Activated CD4-positive, alpha-beta memory T cell treated with anti-CD3 and anti-CD28 coated beads for 36 hours (primary cell): ENCODE measurements at regions not wholly inside any gene's neighbourhood (a gene's known extent, or its start where the extent isn't known, plus 50 kb on each side); places are given as distances from the start of the nearest gene placed in this dataset.

ENCODE experiments used
- CTCF ChIA-PET: fragments of 350-600 bp; sonication (Branson Sonifier 250); formaldehyde crosslinking; loops from one replicate; lab custom pipeline; 2021; ENCODE audit warnings: antibody characterized with exemption, inconsistent platforms; lab: Charles Lee
- POLR2A ChIA-PET: fragments of 350-600 bp; sonication (Branson Sonifier 250); formaldehyde crosslinking; loops from one replicate; lab custom pipeline; 2021; ENCODE audit warnings: antibody characterized with exemption; lab: Charles Lee
- DNase-seq: peaks from one replicate; pipeline ENCODE4 v3.0.0-alpha.2; 2020
- H3K27ac Mint-ChIP-seq: one replicate; pipeline ENCODE4 v1.8.0; 2021; ENCODE audit warnings: mixed read lengths
- H3K27me3 Mint-ChIP-seq: one replicate; pipeline ENCODE4 v1.8.0; 2021; ENCODE audit warnings: mixed read lengths
- H3K36me3 Mint-ChIP-seq: one replicate; pipeline ENCODE4 v1.8.0; 2021; ENCODE audit warnings: mixed read lengths
- H3K4me1 Mint-ChIP-seq: one replicate; pipeline ENCODE4 v1.8.0; 2021; ENCODE audit warnings: low read depth, mixed read lengths
- H3K4me3 Mint-ChIP-seq: one replicate; pipeline ENCODE4 v1.8.0; 2021; ENCODE audit warnings: mild to moderate bottlenecking, mixed read lengths
- H3K9me3 Mint-ChIP-seq: one replicate; pipeline ENCODE4 v1.8.0; 2021; ENCODE audit warnings: mixed read lengths
- intact Hi-C: fragments of 100-400 bp; cut with micrococcal nuclease; formaldehyde crosslinking; loops from one replicate; pipeline ENCODE4 v1.15.1; 2023

DNA sequence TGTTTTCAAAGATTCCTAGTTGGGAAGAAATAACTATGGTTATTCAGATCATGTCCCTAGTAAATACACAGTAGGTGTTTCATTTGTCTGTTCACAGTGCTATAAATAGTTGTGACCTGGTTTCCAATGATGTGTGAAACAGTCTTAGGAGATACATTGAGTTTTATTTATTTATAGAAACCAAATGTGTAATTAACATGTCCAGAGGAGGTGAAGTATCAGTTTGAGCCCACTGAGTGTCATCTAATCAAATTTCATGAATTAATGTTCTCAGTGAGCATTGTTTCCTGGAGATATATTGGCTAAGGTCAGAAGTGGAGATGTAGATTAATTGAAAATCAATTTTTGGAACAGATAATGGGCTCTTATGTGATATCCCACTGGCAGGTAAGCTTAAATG, 996.3 kb downstream of the FSTL5 start:
- H3K4me3 Mint-ChIP-seq, result no peak overlapping the region
- ChIA-PET CTCF (no interaction called here), POLR2A (no interaction called here)
- H3K4me1 Mint-ChIP-seq, result no peaks in the 10 kb centered on the region
- H3K27me3 Mint-ChIP-seq, result no peaks in the 10 kb centered on the region
- DNase-seq, result no peak
- no peaks in the 10 kb centered on the region for H3K36me3 Mint-ChIP-seq
- no peak overlapping the region for H3K27ac Mint-ChIP-seq
- intact Hi-C loops, result no loop called here
- H3K9me3 Mint-ChIP-seq, result peaks cover 15% of the 10 kb centered on the region

DNA sequence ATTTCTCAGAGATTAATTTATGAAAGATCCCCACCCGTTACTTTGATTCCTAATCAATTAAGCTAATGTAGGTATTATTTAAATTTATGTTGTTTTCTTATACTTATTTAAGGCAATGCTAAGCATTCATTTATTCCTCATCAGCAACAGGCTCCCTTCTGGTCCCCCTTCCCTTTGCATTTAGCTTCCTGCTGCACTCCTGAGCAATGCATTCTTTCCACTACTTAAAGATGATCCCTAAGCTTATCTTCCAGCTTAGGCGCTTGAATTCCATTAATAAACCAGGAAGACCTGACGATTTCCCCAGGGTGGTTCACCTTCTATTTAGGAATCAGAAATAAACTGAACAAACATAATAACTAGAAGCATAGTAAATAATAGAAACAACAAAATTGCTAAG, 1003.1 kb downstream of the FSTL5 start:
- H3K27ac Mint-ChIP-seq, result no peak overlapping the region
- ChIA-PET CTCF (no interaction called here), POLR2A (no interaction called here)
- H3K27me3 Mint-ChIP-seq, result no peaks in the 10 kb centered on the region
- H3K4me3 Mint-ChIP-seq, result no peak overlapping the region
- no peaks in the 10 kb centered on the region for H3K4me1 Mint-ChIP-seq
- no peak for DNase-seq
- H3K9me3 Mint-ChIP-seq, result peaks cover 4% of the 10 kb centered on the region
- intact Hi-C loops, result no loop called here
- H3K36me3 Mint-ChIP-seq, result no peaks in the 10 kb centered on the region

DNA sequence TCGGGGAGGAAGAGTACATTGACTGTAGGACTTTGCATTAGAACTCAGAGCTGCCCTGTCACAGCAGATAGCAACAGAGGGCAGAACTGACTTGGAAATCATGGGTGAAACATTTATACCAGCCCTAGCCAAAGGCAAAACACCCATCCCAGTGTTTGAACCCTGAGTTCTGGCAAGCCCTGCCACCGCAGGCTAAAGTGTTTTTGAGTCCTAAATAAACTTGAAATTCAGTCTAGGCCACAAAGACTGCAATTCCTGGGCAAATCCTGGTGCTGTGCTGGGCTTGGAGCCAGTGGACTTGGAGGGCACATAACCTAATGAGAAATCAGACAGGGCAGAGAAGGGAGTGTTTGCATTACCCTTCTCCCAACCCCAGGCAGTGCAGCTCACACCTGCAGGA, 1015.7 kb downstream of the FSTL5 start:
- CTCF ChIA-PET, result no interaction called here
- peaks cover 20% of the 10 kb centered on the region for H3K9me3 Mint-ChIP-seq
- POLR2A ChIA-PET, result no interaction called here
- no peak overlapping the region for H3K27ac Mint-ChIP-seq
- H3K36me3 Mint-ChIP-seq, result no peaks in the 10 kb centered on the region
- H3K4me1 Mint-ChIP-seq, result no peaks in the 10 kb centered on the region
- H3K27me3 Mint-ChIP-seq, result no peaks in the 10 kb centered on the region
- no peak for DNase-seq
- intact Hi-C loops, result no loop called here
- no peak overlapping the region for H3K4me3 Mint-ChIP-seq

DNA sequence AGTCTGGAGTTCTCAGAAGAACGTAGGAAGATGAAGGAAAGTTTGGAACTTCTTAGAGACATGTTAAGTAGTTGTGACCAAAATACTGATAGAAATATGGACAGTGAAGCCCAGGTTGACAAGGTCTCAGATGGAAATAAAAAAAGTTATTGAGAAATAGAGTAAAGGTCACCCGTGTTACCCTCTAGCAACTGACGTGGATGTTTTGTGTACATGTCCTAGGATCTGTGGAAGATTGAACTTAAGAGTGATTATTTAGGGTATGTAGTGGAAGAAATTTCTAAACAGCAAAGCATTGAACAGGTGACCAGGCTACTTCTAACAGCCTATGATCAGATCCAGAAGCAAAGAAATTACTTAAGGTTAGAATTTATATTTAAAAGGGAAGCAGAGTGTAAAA, 1020.4 kb downstream of the FSTL5 start:
- no peak for DNase-seq
- no peaks in the 10 kb centered on the region for H3K36me3 Mint-ChIP-seq
- CTCF ChIA-PET, result no interaction called here
- intact Hi-C loops, result no loop called here
- POLR2A ChIA-PET, result no interaction called here
- H3K9me3 Mint-ChIP-seq, result peaks cover 17% of the 10 kb centered on the region
- H3K27me3 Mint-ChIP-seq, result no peaks in the 10 kb centered on the region
- H3K4me3 Mint-ChIP-seq, result no peak overlapping the region
- H3K4me1 Mint-ChIP-seq, result no peaks in the 10 kb centered on the region
- no peak overlapping the region for H3K27ac Mint-ChIP-seq

DNA sequence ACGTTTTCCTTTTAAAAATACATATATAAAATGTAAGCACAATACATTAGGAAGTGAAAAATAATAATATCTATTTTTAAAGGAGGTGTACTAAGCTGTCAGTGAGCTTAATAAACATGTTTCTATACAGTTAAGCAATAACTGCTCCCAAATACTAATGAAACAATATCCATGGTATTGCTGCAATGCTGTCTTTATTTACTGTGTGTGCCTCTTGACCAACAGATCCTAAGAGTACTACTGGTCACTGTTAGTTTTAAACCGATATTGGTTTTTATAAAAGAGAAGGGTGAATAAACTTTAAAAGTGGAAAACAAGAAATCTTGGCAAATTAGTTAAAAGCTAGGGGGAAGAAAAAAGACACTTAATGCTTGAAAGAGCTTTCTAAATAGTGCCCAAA, 1029.0 kb downstream of the FSTL5 start:
- intact Hi-C loops, result no loop called here
- ChIA-PET CTCF (no interaction called here), POLR2A (no interaction called here)
- H3K27me3 Mint-ChIP-seq, result no peaks in the 10 kb centered on the region
- no peak for DNase-seq
- no peak overlapping the region for H3K4me3 Mint-ChIP-seq
- no peaks in the 10 kb centered on the region for H3K36me3 Mint-ChIP-seq
- peaks cover 19% of the 10 kb centered on the region for H3K9me3 Mint-ChIP-seq
- H3K27ac Mint-ChIP-seq, result no peak overlapping the region
- H3K4me1 Mint-ChIP-seq, result no peaks in the 10 kb centered on the region

DNA sequence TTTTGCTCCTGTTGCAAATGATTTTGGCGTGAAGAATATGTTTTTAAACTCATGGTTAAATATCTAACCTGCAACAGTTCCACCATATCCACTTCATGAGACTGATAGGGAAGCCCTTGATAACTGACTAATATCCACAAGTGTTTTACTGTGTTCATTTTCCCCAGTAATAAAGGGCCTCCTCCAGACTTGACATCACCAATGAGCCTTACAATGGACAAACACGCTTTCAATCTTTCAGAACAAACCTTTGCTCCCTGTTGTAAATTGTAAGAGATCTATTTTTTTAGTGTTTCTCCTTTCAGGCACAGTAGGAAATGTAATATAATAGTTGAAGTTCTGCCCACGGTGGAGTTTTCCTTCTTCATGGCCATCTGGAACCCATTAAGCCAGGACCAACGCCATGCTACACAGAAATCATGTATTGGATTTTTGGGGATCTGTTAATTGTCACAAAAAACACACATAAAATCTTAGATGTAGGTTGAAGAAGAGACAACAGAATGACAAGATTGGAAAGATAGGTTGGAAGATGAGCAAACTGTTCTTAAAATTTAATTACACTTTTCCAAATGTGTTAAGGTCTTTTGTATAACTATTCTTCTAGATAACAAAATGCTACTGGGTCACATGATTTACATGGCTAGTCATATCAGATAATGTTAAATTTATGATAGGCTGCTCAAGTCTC, 1030.1 kb downstream of the FSTL5 start:
- intact Hi-C loops, result no loop called here
- H3K9me3 Mint-ChIP-seq, result peaks cover 14% of the 10 kb centered on the region
- no peak overlapping the region for H3K4me3 Mint-ChIP-seq
- no peak for DNase-seq
- CTCF ChIA-PET, result no interaction called here
- no peaks in the 10 kb centered on the region for H3K36me3 Mint-ChIP-seq
- POLR2A ChIA-PET, result no interaction called here
- H3K27me3 Mint-ChIP-seq, result no peaks in the 10 kb centered on the region
- H3K4me1 Mint-ChIP-seq, result no peaks in the 10 kb centered on the region
- no peak overlapping the region for H3K27ac Mint-ChIP-seq

DNA sequence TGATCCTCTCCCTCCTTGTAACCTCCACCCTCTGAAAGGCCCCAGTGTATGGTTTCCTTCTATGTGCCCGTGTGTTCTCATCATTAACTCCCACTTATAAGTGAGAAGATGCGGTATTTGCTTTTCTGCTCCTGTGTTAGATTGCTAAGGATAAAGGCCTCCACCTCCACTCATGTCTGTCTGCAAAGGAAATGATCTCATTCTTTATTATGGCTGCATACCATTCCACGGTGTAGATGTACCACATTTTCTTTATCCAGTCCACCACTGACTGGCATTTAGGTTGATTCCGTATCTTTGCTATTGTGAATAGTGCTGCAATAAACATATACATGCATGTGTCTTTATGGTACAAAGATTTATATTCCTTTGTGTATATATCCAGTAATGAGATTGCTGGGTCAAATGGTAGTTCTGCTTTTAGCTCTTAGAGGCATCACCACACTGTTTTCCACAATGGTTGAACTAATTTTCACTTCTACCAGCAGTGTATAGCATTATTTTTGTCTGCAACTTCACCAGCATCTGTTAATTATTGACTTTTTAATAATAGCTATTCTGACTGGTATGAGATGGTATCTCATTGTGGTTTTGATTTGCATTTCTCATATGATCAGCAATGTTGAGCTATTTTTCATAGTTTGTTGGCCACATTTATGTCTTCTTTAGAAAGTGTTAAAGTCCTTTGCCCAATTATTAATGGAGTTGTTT, 1030.9 kb downstream of the FSTL5 start:
- no peak overlapping the region for H3K27ac Mint-ChIP-seq
- ChIA-PET POLR2A (no interaction called here), CTCF (no interaction called here)
- H3K4me3 Mint-ChIP-seq, result no peak overlapping the region
- peaks cover 11% of the 10 kb centered on the region for H3K9me3 Mint-ChIP-seq
- intact Hi-C loops, result no loop called here
- H3K27me3 Mint-ChIP-seq, result no peaks in the 10 kb centered on the region
- H3K36me3 Mint-ChIP-seq, result no peaks in the 10 kb centered on the region
- DNase-seq, result no peak
- no peaks in the 10 kb centered on the region for H3K4me1 Mint-ChIP-seq

DNA sequence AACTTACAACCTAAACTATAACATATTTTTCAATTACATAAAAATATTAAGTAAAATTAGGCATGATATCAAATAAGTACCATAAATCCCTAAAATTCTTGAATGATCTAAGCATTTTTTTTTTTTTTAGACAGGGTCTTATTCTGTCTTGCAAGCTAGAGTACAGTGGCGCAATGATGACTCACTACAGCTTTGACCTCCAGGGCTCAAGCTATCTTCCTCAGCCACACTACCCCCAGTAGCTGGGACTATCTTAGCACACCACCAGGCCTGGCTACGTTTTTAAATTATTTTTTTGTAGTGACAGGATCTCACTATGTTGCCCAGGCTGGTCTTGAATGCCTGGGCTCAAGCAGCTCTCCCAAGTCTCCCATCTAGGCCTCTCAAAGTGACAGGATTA, 1042.3 kb downstream of the FSTL5 start:
- ChIA-PET CTCF (interaction anchor here (0.6 kb wide), 1 partner anchor 1611 kb away, joined by 4 read pairs; no protein-coding TSS in a partner anchor), POLR2A (no interaction called here)
- DNase-seq, result no peak
- H3K9me3 Mint-ChIP-seq, result peaks cover 16% of the 10 kb centered on the region
- H3K4me1 Mint-ChIP-seq, result no peaks in the 10 kb centered on the region
- H3K4me3 Mint-ChIP-seq, result no peak overlapping the region
- H3K36me3 Mint-ChIP-seq, result no peaks in the 10 kb centered on the region
- no peak overlapping the region for H3K27ac Mint-ChIP-seq
- intact Hi-C loops, result no loop called here
- H3K27me3 Mint-ChIP-seq, result no peaks in the 10 kb centered on the region

DNA sequence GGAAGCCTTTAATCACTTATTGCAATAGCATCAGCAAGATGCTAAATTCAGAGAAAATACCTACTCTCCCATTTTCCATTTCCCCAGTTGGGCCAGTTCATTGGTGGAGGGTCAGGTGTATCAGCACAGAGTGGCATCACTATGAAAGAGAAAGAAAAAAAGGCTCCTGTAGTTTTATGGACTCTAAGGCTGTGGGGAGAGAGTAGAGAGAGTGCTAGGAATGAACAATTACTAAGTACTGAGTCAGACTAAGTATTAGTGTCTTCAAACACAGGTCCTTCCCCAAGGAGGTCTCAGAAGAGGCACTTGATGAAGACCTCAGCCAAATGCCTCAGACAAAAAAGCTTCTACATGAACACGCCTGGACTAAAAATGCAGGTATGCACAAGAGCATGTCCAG, 1061.9 kb downstream of the FSTL5 start:
- ChIA-PET CTCF (no interaction called here), POLR2A (no interaction called here)
- Mint-ChIP-seq H3K4me1 (no peaks in the 10 kb centered on the region), H3K27me3 (no peaks in the 10 kb centered on the region), H3K4me3 (no peak overlapping the region), H3K27ac (no peak overlapping the region), H3K9me3 (peaks cover 17% of the 10 kb centered on the region), H3K36me3 (no peaks in the 10 kb centered on the region)
- intact Hi-C loops, result no loop called here
- no peak for DNase-seq

DNA sequence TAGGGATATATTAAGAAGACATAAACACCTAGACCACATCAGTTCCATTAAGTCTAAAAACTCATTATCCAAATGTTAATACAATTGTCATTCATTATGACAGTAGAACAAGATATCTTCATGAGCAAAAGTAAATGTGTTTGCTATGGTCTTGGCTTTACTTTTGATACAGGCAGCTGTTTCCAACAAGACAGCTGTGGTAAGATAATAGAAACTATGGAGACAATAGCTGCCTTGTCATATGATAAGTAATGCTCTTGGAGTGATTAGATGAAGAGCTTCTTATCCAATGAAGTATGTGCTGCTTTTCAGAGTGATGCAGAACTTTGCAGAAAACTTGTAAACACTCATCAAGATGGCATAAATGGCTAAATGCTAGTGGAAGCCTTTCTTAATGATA, 1066.0 kb downstream of the FSTL5 start:
- peaks cover 7% of the 10 kb centered on the region for H3K9me3 Mint-ChIP-seq
- intact Hi-C loops, result no loop called here
- CTCF ChIA-PET, result no interaction called here
- no peaks in the 10 kb centered on the region for H3K36me3 Mint-ChIP-seq
- H3K4me3 Mint-ChIP-seq, result no peak overlapping the region
- no peak overlapping the region for H3K27ac Mint-ChIP-seq
- POLR2A ChIA-PET, result no interaction called here
- no peaks in the 10 kb centered on the region for H3K27me3 Mint-ChIP-seq
- no peak for DNase-seq
- H3K4me1 Mint-ChIP-seq, result no peaks in the 10 kb centered on the region

DNA sequence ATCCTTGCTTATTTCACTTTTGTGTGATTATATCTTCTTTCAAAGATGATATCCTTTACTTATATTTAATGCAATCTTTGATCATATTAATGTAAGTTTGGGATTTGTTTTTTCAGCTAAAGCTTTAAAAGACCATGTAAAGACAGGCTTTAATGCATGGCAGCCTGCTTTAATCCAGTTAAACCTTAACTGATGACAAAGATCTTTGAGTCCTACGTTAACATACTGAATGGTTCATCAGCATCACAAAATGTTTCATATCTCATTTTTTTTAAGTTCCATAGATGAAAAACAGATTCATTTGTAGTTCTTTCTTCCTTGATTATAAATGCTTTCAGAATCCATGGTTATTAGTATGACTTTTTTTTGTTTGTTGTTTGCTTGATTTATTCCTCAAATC, 1102.8 kb downstream of the FSTL5 start:
- DNase-seq, result no peak
- ChIA-PET POLR2A (no interaction called here), CTCF (no interaction called here)
- H3K27ac Mint-ChIP-seq, result no peak overlapping the region
- no peaks in the 10 kb centered on the region for H3K36me3 Mint-ChIP-seq
- intact Hi-C loops, result no loop called here
- no peaks in the 10 kb centered on the region for H3K27me3 Mint-ChIP-seq
- H3K9me3 Mint-ChIP-seq, result peaks cover 9% of the 10 kb centered on the region
- no peaks in the 10 kb centered on the region for H3K4me1 Mint-ChIP-seq
- H3K4me3 Mint-ChIP-seq, result no peak overlapping the region
